Fibroblast of lung (primary cell): ENCODE measurements at regions not wholly inside any gene's neighbourhood (a gene's known extent, or its start where the extent isn't known, plus 50 kb on each side); places are given as distances from the start of the nearest gene placed in this dataset.

ENCODE experiments used
- CTCF ChIP-seq, 2 donors: IDR thresholded peaks in 1 of 2; conservative IDR thresholded peaks in 1 of 2; 1 replicate in 1 of 2; 2 replicates in 1 of 2; pipeline ENCODE4 v1.5.1; 2011 to 2012; ENCODE audit warnings: low read length in 2 of 2, control low read depth in 1 of 2, inconsistent platforms in 1 of 2, low read depth in 1 of 2, mild to moderate bottlenecking in 1 of 2
- EZH2 ChIP-seq: IDR thresholded peaks from 2 replicates; pipeline ENCODE4 v1.5.1; 2012; ENCODE audit warnings: low read length, control low read depth, mild to moderate bottlenecking; ENCODE audit errors: missing control alignments

- TF ChIP-seq EZH2, result no peak
- TF ChIP-seq CTCF (conservative IDR thresholded peaks at IDR 0.05 in 1 of 2, IDR thresholded peaks at IDR 0.05 in 1 of 2; ENCODE audit: low read depth in 1 of 2, low read length in 2 of 2), result no peak
These were observed 1124.6 kb upstream of the ATXN7L3B start for GRCh38 chr12:73413051-73413450.
